Smooth muscle cell (in vitro differentiated cells): ENCODE measurements at regions not wholly inside any gene's neighbourhood (a gene's known extent, or its start where the extent isn't known, plus 50 kb on each side); places are given as distances from the start of the nearest gene placed in this dataset.
A peak's percentile ranks its signal among the peaks of the same experiment; 100 is the strongest.

Experiments
- DNase-seq: peaks from one replicate; lab custom pipeline; 2025; ENCODE audit not compliant: unreplicated experiment; lab: John Stamatoyannopoulos, UW
- H2AFZ ChIP-seq: fragments of 200-600 bp; sonication (generic); 2 replicates; pipeline ENCODE4 v1.6.0; 2016; ENCODE audit warnings: antibody characterized with exemption, low read depth, mild to moderate bottlenecking
- H3F3A ChIP-seq: fragments of 200-600 bp; sonication (generic); 2 replicates; pipeline ENCODE4 v1.6.0; 2017; ENCODE audit warnings: antibody characterized with exemption, low read depth
- H3K27ac ChIP-seq: fragments of 200-600 bp; sonication (generic); 2 replicates; pipeline ENCODE4 v1.5.1; 2016; ENCODE audit warnings: low read depth, mild to moderate bottlenecking
- H3K27me3 ChIP-seq: fragments of 200-600 bp; sonication (generic); 2 replicates; pipeline ENCODE4 v1.6.1; 2016; ENCODE audit warnings: low read depth, mild to moderate bottlenecking
- H3K36me3 ChIP-seq: fragments of 200-600 bp; sonication (generic); 2 replicates; pipeline ENCODE4 v1.5.1; 2016; ENCODE audit warnings: low read depth
- H3K4me1 ChIP-seq: fragments of 200-600 bp; sonication (generic); 2 replicates; pipeline ENCODE4 v1.5.1; 2016; ENCODE audit warnings: low read depth
- H3K4me2 ChIP-seq: fragments of 200-600 bp; sonication (generic); 2 replicates; pipeline ENCODE4 v1.6.0; 2016; ENCODE audit warnings: mild to moderate bottlenecking
- H3K4me3 ChIP-seq: fragments of 200-600 bp; sonication (generic); 2 replicates; pipeline ENCODE4 v1.5.1; 2016; ENCODE audit warnings: mild to moderate bottlenecking
- H3K79me2 ChIP-seq: fragments of 200-600 bp; sonication (generic); 2 replicates; pipeline ENCODE4 v1.6.0; 2016; ENCODE audit warnings: low read depth, mild to moderate bottlenecking
- H3K9ac ChIP-seq: fragments of 200-600 bp; sonication (generic); 2 replicates; pipeline ENCODE4 v1.6.0; 2016; ENCODE audit warnings: low read depth
- H3K9me3 ChIP-seq: fragments of 200-600 bp; sonication (generic); replicated peaks from 2 replicates; pipeline ENCODE4 v1.5.1; 2016; ENCODE audit warnings: low read depth
- H4K20me1 ChIP-seq: fragments of 200-600 bp; sonication (generic); 2 replicates; pipeline ENCODE4 v1.6.0; 2016; ENCODE audit warnings: low read depth
- CTCF ChIP-seq: fragments of 200-600 bp; sonication (generic); IDR thresholded peaks from 2 replicates; pipeline ENCODE4 v1.5.1; 2017; ENCODE audit warnings: borderline replicate concordance, mild to moderate bottlenecking, antibody characterized with exemption; ENCODE audit not compliant: insufficient read depth, poor library complexity, severe bottlenecking
- WGBS: methylation state at CpG from one replicate; pipeline ENCODE4 v1.1.7; 2016; ENCODE audit warnings: low lambda C conversion rate; 5-methylcytosine and 5-hydroxymethylcytosine counted together

GRCh38 chr12:67854351-67854750, 134.9 kb upstream of the IFNG-AS1 start:
- H3K9me3 ChIP-seq = no peaks in the 10 kb centered on the region
- no peak for DNase-seq
- H3K36me3 ChIP-seq = no peaks in the 10 kb centered on the region
- no peak overlapping the region for H3K9ac ChIP-seq
- H4K20me1 ChIP-seq = no peaks in the 10 kb centered on the region
- H3K79me2 ChIP-seq = no peaks in the 10 kb centered on the region
- no peak for TF ChIP-seq CTCF
- H2AFZ ChIP-seq = no peak overlapping the region
- peak overlapping the region; percentile 30 for H3K4me2 ChIP-seq
- H3K27me3 ChIP-seq = no peaks in the 10 kb centered on the region
- peak overlapping the region; percentile 42 for H3K27ac ChIP-seq
- H3K4me1 ChIP-seq = no peaks in the 10 kb centered on the region
- H3K4me3 ChIP-seq = no peak overlapping the region
- peaks cover 5% of the 10 kb centered on the region for H3F3A ChIP-seq
- WGBS = 34% methylated on average over 1 of the region's 1 CpG

- Histone ChIP-seq H3K79me2 (no peaks in the 10 kb centered on the region), H3K36me3 (no peaks in the 10 kb centered on the region), H3K9ac (no peak overlapping the region), H3F3A (peaks cover 5% of the 10 kb centered on the region), H3K4me3 (no peak overlapping the region), H3K4me2 (peak overlapping the region; percentile 30), H4K20me1 (no peaks in the 10 kb centered on the region), H3K4me1 (no peaks in the 10 kb centered on the region), H2AFZ (no peak overlapping the region), H3K27me3 (no peaks in the 10 kb centered on the region), H3K9me3 (no peaks in the 10 kb centered on the region), H3K27ac (peak overlapping the region; percentile 29)
- no peak for DNase-seq
- TF ChIP-seq CTCF = no peak
These were observed 134.1 kb upstream of the IFNG-AS1 start for GRCh38 chr12:67855103-67855502.

- WGBS = 91% methylated on average over 4 of the region's 4 CpGs
- DNase-seq = no peak
- TF ChIP-seq CTCF = no peak
These were observed 118.0 kb upstream of the IFNG-AS1 start for GRCh38 chr12:67871231-67871630.

DNA sequence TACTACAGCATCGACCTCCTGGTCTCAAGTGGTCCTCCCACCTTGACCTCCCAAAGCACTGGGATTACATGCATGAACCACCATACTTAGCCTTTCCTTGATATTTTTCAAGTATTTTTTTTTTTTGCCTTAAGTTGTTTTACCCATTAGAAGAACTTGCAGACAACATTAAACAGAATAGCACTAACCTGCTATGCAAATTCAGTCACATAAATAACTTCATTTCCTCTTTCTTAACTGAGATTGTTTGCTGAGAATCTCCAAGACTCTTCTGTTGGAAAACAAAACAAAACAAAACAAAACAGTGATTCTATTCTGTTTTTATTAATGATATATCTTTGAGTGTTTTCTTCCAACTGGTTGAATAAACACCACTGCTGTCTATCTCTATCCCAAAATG, 115.9 kb upstream of the IFNG-AS1 start:
- Histone ChIP-seq H3K4me1 (no peaks in the 10 kb centered on the region), H3K9me3 (no peaks in the 10 kb centered on the region), H3K9ac (no peak overlapping the region), H3K27me3 (no peaks in the 10 kb centered on the region), H3K36me3 (no peaks in the 10 kb centered on the region), H3K4me2 (no peak overlapping the region), H3K27ac (no peak overlapping the region), H4K20me1 (no peaks in the 10 kb centered on the region), H3K79me2 (no peaks in the 10 kb centered on the region), H3F3A (no peaks in the 10 kb centered on the region), H3K4me3 (no peak overlapping the region), H2AFZ (no peak overlapping the region)
- WGBS = 77% methylated on average over 1 of the region's 1 CpG
- no peak for TF ChIP-seq CTCF
- DNase-seq = no peak

More at GRCh38 chr12:67871231-67871630, 118.0 kb upstream of the IFNG-AS1 start:
- Histone ChIP-seq H2AFZ (no peak overlapping the region), H3K4me1 (no peaks in the 10 kb centered on the region), H3K9ac (no peak overlapping the region), H3K4me3 (no peak overlapping the region), H3K79me2 (no peaks in the 10 kb centered on the region), H3K36me3 (no peaks in the 10 kb centered on the region), H4K20me1 (no peaks in the 10 kb centered on the region), H3K27me3 (no peaks in the 10 kb centered on the region), H3K27ac (no peak overlapping the region), H3K4me2 (no peak overlapping the region), H3F3A (no peaks in the 10 kb centered on the region), H3K9me3 (no peaks in the 10 kb centered on the region)
